NCI-H146 treated with DMSO at 0.1 percent for 48 hours (cell line): ENCODE measurements at regions not wholly inside any gene's neighbourhood (a gene's known extent, or its start where the extent isn't known, plus 50 kb on each side); places are given as distances from the start of the nearest gene placed in this dataset.

Experiments used
- DNase-seq: peaks from one replicate; lab custom pipeline; 2025; ENCODE audit not compliant: unreplicated experiment; lab: John Stamatoyannopoulos, UW

DNA sequence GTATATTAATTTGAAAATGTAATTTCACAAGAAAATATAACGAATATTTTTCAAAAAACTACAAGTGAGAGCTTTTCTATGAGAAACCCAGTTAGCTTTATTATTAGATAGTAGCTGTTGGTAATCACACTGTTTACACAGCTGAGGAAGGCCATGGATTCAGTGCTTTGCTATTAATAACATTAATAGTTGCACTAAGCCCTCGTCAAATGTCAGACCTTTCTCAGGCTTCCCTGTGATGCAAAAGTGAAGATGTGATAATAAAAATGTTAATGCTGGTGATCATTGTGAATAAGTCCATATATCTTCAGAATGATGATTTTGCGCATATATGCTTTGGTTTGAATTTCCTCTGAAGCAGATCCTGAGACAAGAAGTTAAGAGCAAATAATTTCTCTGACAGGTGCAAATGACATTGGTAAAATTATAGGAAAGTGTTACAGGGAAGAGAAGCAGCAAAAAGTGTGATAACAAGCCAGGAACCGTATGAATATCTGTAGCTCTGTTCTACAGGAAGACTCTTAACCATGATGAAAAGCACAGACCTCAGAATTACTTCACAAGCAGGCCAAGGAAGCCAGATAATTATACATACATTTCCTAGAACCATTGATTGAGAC lies 56.5 kb upstream of the CNTN6 start:
- no peak for DNase-seq

DNA sequence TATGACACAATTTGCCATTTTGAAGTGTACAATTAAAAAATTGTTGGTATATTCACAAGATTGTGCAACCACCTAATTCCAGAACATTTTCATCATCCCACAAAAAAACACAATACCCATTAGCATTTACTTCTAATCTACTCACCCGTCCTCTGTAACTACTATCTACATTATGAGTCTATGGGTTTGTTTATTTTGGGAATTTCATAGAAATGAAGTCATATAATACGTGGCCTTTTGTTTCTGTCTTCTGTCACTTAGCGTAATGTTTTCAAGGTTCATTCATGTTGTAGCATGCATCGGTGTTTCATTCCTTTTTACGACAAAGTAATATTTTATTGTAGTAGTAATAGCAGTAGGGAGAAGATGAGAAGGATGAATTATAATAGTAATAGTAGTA lies 55.2 kb upstream of the CNTN6 start:
- no peak for DNase-seq
